Right lobe of liver (tissue), 6 donors: ENCODE measurements at regions not wholly inside any gene's neighbourhood (a gene's known extent, or its start where the extent isn't known, plus 50 kb on each side); places are given as distances from the start of the nearest gene placed in this dataset.

Source experiments
- ATAC-seq, 4 donors: fragments of 200-7000 bp; cut with Tn5 transposase; one replicate each; pipeline ENCODE4 v1.9.1; 2020; ENCODE audit warnings: mild to moderate bottlenecking in 4 of 4, moderate library complexity in 4 of 4
- DNase-seq, 3 donors: peaks; one replicate each; pipeline ENCODE4 v3.0.0-alpha.2; 2020
- H3K27ac ChIP-seq, 3 donors: fragments of 200-600 bp; one replicate each; pipeline ENCODE4 v1.8.0; 2022
- H3K27me3 ChIP-seq, 2 donors: fragments of 200-600 bp; one replicate each; pipeline ENCODE4 v1.8.0; 2022
- H3K36me3 ChIP-seq, 4 donors: fragments of 200-600 bp; sonication (generic) in 1 of 4; one replicate each; pipeline versions ENCODE4 v1.5.1 to v1.8.0; 2017 to 2022; ENCODE audit warnings: control low read depth in 1 of 4
- H3K4me1 ChIP-seq, 4 donors: fragments of 200-600 bp; sonication (generic) in 1 of 4; one replicate each; pipeline versions ENCODE4 v1.5.1 to v1.8.0; 2017 to 2022; ENCODE audit warnings: control low read depth in 1 of 4
- H3K4me3 ChIP-seq, 3 donors: fragments of 200-600 bp; one replicate each; pipeline ENCODE4 v1.8.0; 2022
- H3K9me3 ChIP-seq, 4 donors: fragments of 200-600 bp; sonication (generic) in 1 of 4; one replicate each; pipeline versions ENCODE4 v1.5.1 to v1.8.0; 2017 to 2022; ENCODE audit warnings: control low read depth in 1 of 4
- POLR2A ChIP-seq: fragments of 450-650 bp; IDR thresholded peaks from one replicate; pipeline ENCODE4 v1.6.1; 2017; ENCODE audit warnings: antibody characterized with exemption, mild to moderate bottlenecking
- WGBS: methylation state at CpG from one replicate; pipeline ENCODE4 v1.1.6; 2018; ENCODE audit warnings: low coverage, low lambda C conversion rate; ENCODE audit not compliant: insufficient coverage; ENCODE audit errors: missing lambda C conversion rate; 5-methylcytosine and 5-hydroxymethylcytosine counted together
- intact Hi-C, 2 donors: fragments of 100-400 bp; cut with DNase I; formaldehyde crosslinking; loops; one replicate each; pipeline versions ENCODE4 v1.11.2 to v1.14.1; 2022
- TF ChIP-seq, protein P1 (sequence below), 4 donors: fragments of 200-600 bp in 3 of 4; fragments of 450-650 bp in 1 of 4; IDR thresholded peaks; one replicate each; pipeline versions ENCODE4 v1.5.1 to v1.8.0; 2016 to 2022; ENCODE audit warnings: antibody characterized with exemption in 4 of 4, mild to moderate bottlenecking in 2 of 4
- donor health status: DM: no; HTN: yes; CAD: no.
- donor health status: DM: no; HTN: no; CAD: no.
- donor health status: DM: no; HTN: no; CAD: no.
- donor health status: DM: no; HTN: yes; CAD: no.
- donor health status: DM: no; HTN: yes; CAD: no.

- WGBS: 59% methylated on average over 4 of the region's 4 CpGs
Measured at GRCh38 chr13:81493144-81493543, 1152.2 kb upstream of the SPRY2 start.

DNA sequence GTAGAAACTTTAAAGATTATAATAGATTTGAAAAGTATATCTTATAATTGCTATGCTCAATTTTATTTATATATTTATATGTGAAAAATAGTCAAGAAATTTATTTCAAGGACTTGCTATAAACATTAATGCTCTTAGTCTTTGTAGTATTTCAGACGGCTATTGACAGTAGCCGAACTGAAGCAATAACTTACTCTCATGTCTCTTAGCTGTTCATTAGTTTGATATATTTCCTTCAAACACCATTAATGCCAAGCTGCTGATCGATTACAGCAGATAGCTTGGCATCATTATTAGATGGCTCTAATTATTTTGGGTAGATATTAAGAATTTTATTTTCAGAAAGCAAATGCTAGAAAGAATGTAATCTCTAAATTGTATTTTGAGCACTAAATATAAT lies 1151.5 kb upstream of the SPRY2 start:
- TF ChIP-seq POLR2A: no peak
- TF ChIP-seq, protein P1, sequence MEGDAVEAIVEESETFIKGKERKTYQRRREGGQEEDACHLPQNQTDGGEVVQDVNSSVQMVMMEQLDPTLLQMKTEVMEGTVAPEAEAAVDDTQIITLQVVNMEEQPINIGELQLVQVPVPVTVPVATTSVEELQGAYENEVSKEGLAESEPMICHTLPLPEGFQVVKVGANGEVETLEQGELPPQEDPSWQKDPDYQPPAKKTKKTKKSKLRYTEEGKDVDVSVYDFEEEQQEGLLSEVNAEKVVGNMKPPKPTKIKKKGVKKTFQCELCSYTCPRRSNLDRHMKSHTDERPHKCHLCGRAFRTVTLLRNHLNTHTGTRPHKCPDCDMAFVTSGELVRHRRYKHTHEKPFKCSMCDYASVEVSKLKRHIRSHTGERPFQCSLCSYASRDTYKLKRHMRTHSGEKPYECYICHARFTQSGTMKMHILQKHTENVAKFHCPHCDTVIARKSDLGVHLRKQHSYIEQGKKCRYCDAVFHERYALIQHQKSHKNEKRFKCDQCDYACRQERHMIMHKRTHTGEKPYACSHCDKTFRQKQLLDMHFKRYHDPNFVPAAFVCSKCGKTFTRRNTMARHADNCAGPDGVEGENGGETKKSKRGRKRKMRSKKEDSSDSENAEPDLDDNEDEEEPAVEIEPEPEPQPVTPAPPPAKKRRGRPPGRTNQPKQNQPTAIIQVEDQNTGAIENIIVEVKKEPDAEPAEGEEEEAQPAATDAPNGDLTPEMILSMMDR (IDR thresholded peaks at IDR 0.05): no peak
- no peaks in the 10 kb centered on the region for H3K27me3 ChIP-seq
- H3K4me3 ChIP-seq: no peak overlapping the region
- intact Hi-C loops: no loop called here
- no peaks in the 10 kb centered on the region for H3K9me3 ChIP-seq
- ATAC-seq: no peak
- H3K27ac ChIP-seq: no peak overlapping the region
- no peak for DNase-seq
- no peaks in the 10 kb centered on the region for H3K4me1 ChIP-seq
- 54% methylated on average over 3 of the region's 3 CpGs for WGBS
- H3K36me3 ChIP-seq: no peaks in the 10 kb centered on the region

More at GRCh38 chr13:81493144-81493543, 1152.2 kb upstream of the SPRY2 start:
- Histone ChIP-seq H3K4me1 (no peaks in the 10 kb centered on the region), H3K36me3 (no peaks in the 10 kb centered on the region), H3K4me3 (no peak overlapping the region), H3K27ac (no peak overlapping the region), H3K27me3 (no peaks in the 10 kb centered on the region), H3K9me3 (no peaks in the 10 kb centered on the region)
- DNase-seq: no peak
- TF ChIP-seq, protein P1 (IDR thresholded peaks at IDR 0.05): no peak
- no peak for TF ChIP-seq POLR2A
- intact Hi-C loops: no loop called here
- ATAC-seq: no peak

- 60% methylated on average over 1 of the region's 1 CpG for WGBS
- H3K27ac ChIP-seq: no peak overlapping the region
- no peaks in the 10 kb centered on the region for H3K9me3 ChIP-seq
- H3K4me1 ChIP-seq: no peaks in the 10 kb centered on the region
- DNase-seq (no peak), ATAC-seq (no peak)
- intact Hi-C loops: no loop called here
- no peaks in the 10 kb centered on the region for H3K27me3 ChIP-seq
- TF ChIP-seq, protein P1 (IDR thresholded peaks at IDR 0.05): no peak
- no peak for TF ChIP-seq POLR2A
- no peaks in the 10 kb centered on the region for H3K36me3 ChIP-seq
- no peak overlapping the region for H3K4me3 ChIP-seq
Measured at GRCh38 chr13:81488021-81488420, 1147.1 kb upstream of the SPRY2 start.

DNA sequence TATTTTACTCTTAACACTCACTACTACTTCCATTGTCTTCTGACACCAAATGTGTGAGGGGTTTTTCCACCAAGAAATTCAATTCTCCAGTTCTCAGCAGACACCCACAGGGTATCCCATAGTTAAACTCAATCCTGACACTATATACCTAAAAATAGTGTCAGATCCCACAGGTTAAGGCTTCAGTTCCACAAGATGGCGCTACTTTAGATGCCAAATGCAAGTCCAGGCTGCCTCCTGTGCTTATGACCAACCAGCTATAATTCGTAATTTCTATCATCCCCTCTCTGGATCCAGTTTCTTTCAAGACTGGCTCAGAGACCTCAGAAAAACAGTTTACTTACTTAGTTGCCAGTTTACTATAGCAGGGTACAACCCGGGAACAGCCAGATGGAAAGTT lies 1146.2 kb upstream of the SPRY2 start:
- no peak for DNase-seq
- ATAC-seq: peak in 2 of 4 donors; percentile 23 to 30
- Histone ChIP-seq H3K27me3 (no peaks in the 10 kb centered on the region), H3K36me3 (no peaks in the 10 kb centered on the region), H3K4me1 (no peaks in the 10 kb centered on the region), H3K27ac (no peak overlapping the region), H3K9me3 (no peaks in the 10 kb centered on the region), H3K4me3 (no peak overlapping the region)
- TF ChIP-seq, protein P1 (IDR thresholded peaks at IDR 0.05): peak in 1 of 4 donors; percentile 35
- TF ChIP-seq POLR2A: no peak
- intact Hi-C loops: no loop called here
- 43% methylated on average over 3 of the region's 3 CpGs for WGBS

DNA sequence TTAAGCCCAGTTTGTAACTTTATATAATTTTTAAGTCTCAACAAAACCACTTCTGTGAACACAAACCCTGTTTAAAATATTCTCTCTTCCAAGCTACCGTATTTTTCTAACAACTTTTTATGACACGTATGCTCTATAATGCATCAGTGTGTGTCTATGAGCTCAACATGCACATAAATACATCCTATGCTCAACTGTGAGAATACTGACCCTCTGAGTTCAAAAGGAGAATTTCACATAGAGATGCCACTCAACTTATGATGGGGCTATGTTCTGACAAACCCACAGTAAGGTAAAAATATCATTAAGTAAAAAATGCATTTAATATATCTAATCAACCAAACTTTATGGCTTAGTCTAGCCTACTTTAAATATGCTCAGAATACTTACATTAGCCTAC lies 1139.7 kb upstream of the SPRY2 start:
- Histone ChIP-seq H3K4me3 (no peak overlapping the region), H3K9me3 (no peaks in the 10 kb centered on the region), H3K4me1 (no peaks in the 10 kb centered on the region), H3K27ac (no peak overlapping the region), H3K36me3 (no peaks in the 10 kb centered on the region), H3K27me3 (no peaks in the 10 kb centered on the region)
- 52% methylated on average over 2 of the region's 2 CpGs for WGBS
- intact Hi-C loops: no loop called here
- DNase-seq (no peak), ATAC-seq (no peak)
- TF ChIP-seq POLR2A: no peak
- TF ChIP-seq, protein P1 (IDR thresholded peaks at IDR 0.05): no peak
